H1 (cell line): ENCODE measurements at regions not wholly inside any gene's neighbourhood (a gene's known extent, or its start where the extent isn't known, plus 50 kb on each side); places are given as distances from the start of the nearest gene placed in this dataset.

Experiments
- BACH1 ChIP-seq: IDR thresholded peaks from 2 replicates; pipeline ENCODE4 v1.6.1; 2012; ENCODE audit warnings: low read length, improper control_type of control experiment
- EP300 ChIP-seq, 2 experiments: IDR thresholded peaks; 1 replicate in 1 of 2; 2 replicates in 1 of 2; pipeline ENCODE4 v1.6.1; 2011 to 2012; ENCODE audit warnings: low read depth in 2 of 2, low read length in 2 of 2, mild to moderate bottlenecking in 2 of 2, borderline replicate concordance in 1 of 2, inconsistent platforms in 1 of 2, moderate library complexity in 1 of 2
- FOSL1 ChIP-seq: IDR thresholded peaks from 2 replicates; pipeline ENCODE4 v1.6.1; 2011; ENCODE audit warnings: mild to moderate bottlenecking, low read depth, low read length, moderate library complexity; ENCODE audit not compliant: insufficient read depth
- HDAC6 ChIP-seq: IDR thresholded peaks from one replicate; pipeline ENCODE4 v1.7.1; 2012; ENCODE audit warnings: low read depth, mild to moderate bottlenecking, inconsistent platforms, low read length, moderate library complexity
- MAFK ChIP-seq: IDR thresholded peaks from 2 replicates; pipeline ENCODE4 v1.6.1; 2012; ENCODE audit warnings: low read depth, mild to moderate bottlenecking, improper control_type of control experiment, low read length
- POLR2AphosphoS5 ChIP-seq: IDR thresholded peaks from 2 replicates; pipeline ENCODE4 v1.6.1; 2011; ENCODE audit warnings: low read depth, low read length
- RBBP5 ChIP-seq: IDR thresholded peaks from 2 replicates; pipeline ENCODE4 v1.7.1; 2012; ENCODE audit warnings: low read depth, mild to moderate bottlenecking, inconsistent platforms, low read length, moderate library complexity, borderline replicate concordance
- SP1 ChIP-seq: IDR thresholded peaks from 2 replicates; pipeline ENCODE4 v1.6.1; 2011; ENCODE audit warnings: low read depth, low read length
- TCF12 ChIP-seq: IDR thresholded peaks from 2 replicates; pipeline ENCODE4 v1.6.1; 2011; ENCODE audit warnings: low read depth, mild to moderate bottlenecking, low read length
- TF ChIP-seq, protein P1 (sequence below): fragments of 300-600 bp; sonication (generic); IDR thresholded peaks from 2 replicates; pipeline ENCODE4 v1.7.1; 2012; ENCODE audit warnings: low read length, moderate library complexity, mild to moderate bottlenecking, inconsistent platforms; ENCODE audit not compliant: insufficient replicate concordance

DNA sequence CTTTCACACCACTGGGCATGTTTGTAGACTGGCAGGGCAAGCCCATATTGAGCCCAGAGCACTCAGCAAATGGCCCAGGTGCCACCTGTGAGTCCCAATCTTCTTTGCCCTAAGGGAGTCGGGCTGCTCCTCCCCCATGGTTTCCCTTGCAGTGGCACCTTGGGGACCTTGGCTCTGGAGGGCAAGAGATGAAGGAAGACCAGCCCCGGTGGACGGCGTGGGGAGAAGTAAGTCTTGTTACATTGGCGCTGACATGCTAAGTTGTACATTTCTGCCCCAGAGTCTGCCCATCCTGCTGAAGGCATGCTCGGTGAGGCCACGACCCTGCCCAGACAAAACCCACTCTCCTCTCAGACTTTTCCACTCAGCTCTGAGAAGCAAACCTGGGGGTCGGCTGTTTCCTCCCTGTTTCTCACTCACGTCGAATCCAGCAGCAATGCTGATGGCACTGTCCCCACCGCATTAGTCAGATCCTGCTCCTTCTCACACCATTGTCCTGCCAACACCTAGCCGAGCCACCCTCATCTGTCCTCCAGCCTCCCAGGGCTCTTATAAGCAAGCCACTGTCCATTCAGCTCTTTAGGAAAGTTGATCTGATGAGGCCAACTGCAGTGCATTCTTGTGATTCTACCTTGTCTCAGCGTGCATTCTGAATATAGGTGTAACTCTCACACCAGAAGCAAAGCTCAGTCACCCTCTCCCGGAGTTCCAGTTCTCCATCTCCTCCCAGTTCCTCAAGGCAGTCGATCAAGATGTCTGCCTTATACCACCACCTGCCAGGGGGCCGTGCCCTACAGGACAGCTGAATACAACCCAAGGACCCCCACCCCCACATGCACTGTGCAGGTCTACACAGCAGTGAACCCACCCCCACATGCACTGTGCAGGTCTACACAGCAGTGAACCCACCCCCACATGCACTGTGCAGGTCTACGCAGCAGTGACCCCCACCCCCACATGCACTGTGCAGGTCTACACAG lies 827.1 kb downstream of the TBC1D22A start (continued):
- TF ChIP-seq, protein P1, sequence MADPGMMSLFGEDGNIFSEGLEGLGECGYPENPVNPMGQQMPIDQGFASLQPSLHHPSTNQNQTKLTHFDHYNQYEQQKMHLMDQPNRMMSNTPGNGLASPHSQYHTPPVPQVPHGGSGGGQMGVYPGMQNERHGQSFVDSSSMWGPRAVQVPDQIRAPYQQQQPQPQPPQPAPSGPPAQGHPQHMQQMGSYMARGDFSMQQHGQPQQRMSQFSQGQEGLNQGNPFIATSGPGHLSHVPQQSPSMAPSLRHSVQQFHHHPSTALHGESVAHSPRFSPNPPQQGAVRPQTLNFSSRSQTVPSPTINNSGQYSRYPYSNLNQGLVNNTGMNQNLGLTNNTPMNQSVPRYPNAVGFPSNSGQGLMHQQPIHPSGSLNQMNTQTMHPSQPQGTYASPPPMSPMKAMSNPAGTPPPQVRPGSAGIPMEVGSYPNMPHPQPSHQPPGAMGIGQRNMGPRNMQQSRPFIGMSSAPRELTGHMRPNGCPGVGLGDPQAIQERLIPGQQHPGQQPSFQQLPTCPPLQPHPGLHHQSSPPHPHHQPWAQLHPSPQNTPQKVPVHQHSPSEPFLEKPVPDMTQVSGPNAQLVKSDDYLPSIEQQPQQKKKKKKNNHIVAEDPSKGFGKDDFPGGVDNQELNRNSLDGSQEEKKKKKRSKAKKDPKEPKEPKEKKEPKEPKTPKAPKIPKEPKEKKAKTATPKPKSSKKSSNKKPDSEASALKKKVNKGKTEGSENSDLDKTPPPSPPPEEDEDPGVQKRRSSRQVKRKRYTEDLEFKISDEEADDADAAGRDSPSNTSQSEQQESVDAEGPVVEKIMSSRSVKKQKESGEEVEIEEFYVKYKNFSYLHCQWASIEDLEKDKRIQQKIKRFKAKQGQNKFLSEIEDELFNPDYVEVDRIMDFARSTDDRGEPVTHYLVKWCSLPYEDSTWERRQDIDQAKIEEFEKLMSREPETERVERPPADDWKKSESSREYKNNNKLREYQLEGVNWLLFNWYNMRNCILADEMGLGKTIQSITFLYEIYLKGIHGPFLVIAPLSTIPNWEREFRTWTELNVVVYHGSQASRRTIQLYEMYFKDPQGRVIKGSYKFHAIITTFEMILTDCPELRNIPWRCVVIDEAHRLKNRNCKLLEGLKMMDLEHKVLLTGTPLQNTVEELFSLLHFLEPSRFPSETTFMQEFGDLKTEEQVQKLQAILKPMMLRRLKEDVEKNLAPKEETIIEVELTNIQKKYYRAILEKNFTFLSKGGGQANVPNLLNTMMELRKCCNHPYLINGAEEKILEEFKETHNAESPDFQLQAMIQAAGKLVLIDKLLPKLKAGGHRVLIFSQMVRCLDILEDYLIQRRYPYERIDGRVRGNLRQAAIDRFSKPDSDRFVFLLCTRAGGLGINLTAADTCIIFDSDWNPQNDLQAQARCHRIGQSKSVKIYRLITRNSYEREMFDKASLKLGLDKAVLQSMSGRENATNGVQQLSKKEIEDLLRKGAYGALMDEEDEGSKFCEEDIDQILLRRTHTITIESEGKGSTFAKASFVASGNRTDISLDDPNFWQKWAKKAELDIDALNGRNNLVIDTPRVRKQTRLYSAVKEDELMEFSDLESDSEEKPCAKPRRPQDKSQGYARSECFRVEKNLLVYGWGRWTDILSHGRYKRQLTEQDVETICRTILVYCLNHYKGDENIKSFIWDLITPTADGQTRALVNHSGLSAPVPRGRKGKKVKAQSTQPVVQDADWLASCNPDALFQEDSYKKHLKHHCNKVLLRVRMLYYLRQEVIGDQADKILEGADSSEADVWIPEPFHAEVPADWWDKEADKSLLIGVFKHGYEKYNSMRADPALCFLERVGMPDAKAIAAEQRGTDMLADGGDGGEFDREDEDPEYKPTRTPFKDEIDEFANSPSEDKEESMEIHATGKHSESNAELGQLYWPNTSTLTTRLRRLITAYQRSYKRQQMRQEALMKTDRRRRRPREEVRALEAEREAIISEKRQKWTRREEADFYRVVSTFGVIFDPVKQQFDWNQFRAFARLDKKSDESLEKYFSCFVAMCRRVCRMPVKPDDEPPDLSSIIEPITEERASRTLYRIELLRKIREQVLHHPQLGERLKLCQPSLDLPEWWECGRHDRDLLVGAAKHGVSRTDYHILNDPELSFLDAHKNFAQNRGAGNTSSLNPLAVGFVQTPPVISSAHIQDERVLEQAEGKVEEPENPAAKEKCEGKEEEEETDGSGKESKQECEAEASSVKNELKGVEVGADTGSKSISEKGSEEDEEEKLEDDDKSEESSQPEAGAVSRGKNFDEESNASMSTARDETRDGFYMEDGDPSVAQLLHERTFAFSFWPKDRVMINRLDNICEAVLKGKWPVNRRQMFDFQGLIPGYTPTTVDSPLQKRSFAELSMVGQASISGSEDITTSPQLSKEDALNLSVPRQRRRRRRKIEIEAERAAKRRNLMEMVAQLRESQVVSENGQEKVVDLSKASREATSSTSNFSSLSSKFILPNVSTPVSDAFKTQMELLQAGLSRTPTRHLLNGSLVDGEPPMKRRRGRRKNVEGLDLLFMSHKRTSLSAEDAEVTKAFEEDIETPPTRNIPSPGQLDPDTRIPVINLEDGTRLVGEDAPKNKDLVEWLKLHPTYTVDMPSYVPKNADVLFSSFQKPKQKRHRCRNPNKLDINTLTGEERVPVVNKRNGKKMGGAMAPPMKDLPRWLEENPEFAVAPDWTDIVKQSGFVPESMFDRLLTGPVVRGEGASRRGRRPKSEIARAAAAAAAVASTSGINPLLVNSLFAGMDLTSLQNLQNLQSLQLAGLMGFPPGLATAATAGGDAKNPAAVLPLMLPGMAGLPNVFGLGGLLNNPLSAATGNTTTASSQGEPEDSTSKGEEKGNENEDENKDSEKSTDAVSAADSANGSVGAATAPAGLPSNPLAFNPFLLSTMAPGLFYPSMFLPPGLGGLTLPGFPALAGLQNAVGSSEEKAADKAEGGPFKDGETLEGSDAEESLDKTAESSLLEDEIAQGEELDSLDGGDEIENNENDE: no peak
- TF ChIP-seq FOSL1 (no peak), BACH1 (no peak), SP1 (no peak), POLR2AphosphoS5 (no peak), HDAC6 (no peak), RBBP5 (no peak), MAFK (no peak), EP300 (IDR thresholded peaks at IDR 0.05; ENCODE audit: borderline replicate concordance in 1 of 2, low read depth in 2 of 2, low read length in 2 of 2) (no peak), TCF12 (no peak)
